Mucosa of rectum (tissue), 2 donors: ENCODE measurements at regions not wholly inside any gene's neighbourhood (a gene's known extent, or its start where the extent isn't known, plus 50 kb on each side); places are given as distances from the start of the nearest gene placed in this dataset.

Experiments used
- H3K27ac ChIP-seq, 2 donors: one replicate each; pipeline ENCODE4 v1.7.0; 2013; ENCODE audit warnings: inconsistent platforms in 2 of 2, low read depth in 2 of 2, low read length in 2 of 2
- H3K27me3 ChIP-seq, 2 donors: one replicate each; pipeline ENCODE4 v1.7.0; 2013; ENCODE audit warnings: low read length in 2 of 2; ENCODE audit not compliant: control insufficient read depth in 2 of 2, insufficient read depth in 2 of 2
- H3K36me3 ChIP-seq, 2 donors: one replicate each; pipeline ENCODE4 v1.7.0; 2013; ENCODE audit warnings: low read length in 2 of 2; ENCODE audit not compliant: control insufficient read depth in 2 of 2, insufficient read depth in 2 of 2
- H3K4me1 ChIP-seq, 2 donors: one replicate each; pipeline ENCODE4 v1.7.0; 2013; ENCODE audit warnings: low read length in 2 of 2, mild to moderate bottlenecking in 1 of 2; ENCODE audit not compliant: control insufficient read depth in 2 of 2, insufficient read depth in 2 of 2
- H3K4me3 ChIP-seq, 2 donors: one replicate each; pipeline ENCODE4 v1.7.0; 2013; ENCODE audit warnings: low read length in 2 of 2
- H3K9ac ChIP-seq, 2 donors: one replicate each; pipeline ENCODE4 v1.7.0; 2013; ENCODE audit warnings: low read length in 2 of 2, low read depth in 1 of 2, mild to moderate bottlenecking in 1 of 2
- H3K9me3 ChIP-seq, 2 donors: one replicate each; pipeline ENCODE4 v1.7.0; 2013; ENCODE audit warnings: low read length in 2 of 2; ENCODE audit not compliant: control insufficient read depth in 2 of 2
- donor health status: healthy.
- donor health status: Normal muscosa, but diverticular disease.

DNA sequence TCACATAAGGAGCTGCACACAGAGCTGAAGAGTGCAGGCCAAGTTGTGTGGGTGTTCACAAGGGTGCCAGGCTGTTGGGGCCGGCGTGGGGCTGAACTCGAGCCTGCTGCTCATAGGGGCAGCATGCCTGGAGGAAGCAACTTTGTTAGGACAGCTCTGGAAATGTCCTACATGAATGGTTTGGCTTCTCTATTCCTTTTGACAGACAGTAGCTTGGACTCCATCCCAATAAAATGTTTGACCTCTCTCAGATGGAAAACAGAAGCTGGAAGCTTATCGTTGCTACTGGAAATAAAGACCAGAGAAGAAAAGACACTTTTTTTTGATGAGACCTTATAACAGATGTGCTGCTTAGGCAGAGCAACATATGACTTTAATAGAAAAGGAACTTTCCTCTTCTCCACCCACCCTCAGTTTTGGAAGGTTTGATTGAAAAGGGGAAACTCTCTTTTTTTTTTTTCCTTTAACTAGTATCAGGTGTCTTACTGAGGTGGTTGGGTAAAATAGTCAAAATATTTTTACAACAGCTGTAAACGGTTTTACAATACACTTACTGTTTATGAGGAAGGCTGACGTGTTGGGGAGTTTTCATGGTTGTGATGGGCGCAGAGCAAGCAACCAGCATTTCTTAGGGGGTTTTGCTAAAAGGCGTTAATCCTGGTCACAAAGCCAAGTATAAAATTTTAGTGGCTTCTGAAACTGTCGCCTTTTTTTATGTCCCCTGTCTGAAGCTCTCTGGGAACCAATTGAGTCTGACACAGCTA, 80.7 kb upstream of the EEF1E1 start:
- Histone ChIP-seq H3K9me3 (no peaks in the 10 kb centered on the region), H3K27me3 (peaks cover 0 to 6% of the 10 kb centered on the region in 2 donors), H3K9ac (no peak overlapping the region), H3K4me3 (no peak overlapping the region), H3K4me1 (peaks cover 0 to 3% of the 10 kb centered on the region in 2 donors), H3K36me3 (no peaks in the 10 kb centered on the region), H3K27ac (no peak overlapping the region)

DNA sequence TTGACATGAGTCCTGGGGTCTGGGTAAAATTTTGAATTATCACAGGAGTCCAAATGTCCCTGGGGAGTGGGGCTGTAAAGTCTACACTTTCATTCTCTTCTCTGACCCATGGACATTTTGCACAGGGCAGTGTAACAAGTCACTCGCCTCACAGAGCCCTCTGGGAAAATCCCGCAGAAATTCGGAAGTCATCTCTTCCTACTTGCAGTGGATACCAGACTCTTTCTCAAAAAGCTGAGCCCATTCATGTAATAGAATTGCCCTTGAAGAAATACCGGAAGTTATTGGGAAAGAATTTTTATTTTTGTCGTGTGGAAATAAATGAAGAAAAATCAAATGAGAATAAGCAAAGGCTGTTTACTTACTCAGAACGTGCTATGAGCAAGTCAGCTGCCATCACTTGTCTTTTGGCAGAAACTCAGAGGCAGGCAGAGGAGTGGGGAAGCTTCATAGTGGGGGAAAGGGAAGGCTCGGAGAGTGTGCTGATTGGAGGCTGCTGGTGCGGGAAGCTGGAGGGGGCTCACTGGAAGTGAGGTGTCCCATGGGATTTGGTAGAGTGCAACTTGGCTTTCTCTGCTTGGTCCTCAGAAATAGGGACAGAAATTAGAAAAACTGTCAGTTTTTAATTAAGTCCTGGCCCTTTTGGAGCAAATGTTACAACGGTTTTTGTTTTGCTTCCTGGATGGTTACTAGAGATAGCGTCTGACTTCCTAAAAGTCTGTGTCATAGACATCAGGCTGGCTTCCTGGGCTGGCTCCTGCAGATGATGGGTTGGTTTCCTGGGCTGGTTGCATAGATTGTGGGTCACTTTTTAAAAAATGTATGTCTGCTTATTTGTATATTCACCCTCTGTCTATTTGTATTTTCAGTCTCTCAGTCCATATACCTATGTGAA, 79.8 kb upstream of the EEF1E1 start:
- Histone ChIP-seq H3K4me3 (no peak overlapping the region), H3K4me1 (peaks cover 0 to 3% of the 10 kb centered on the region in 2 donors), H3K27me3 (peaks cover 0 to 6% of the 10 kb centered on the region in 2 donors), H3K36me3 (no peaks in the 10 kb centered on the region), H3K9ac (no peak overlapping the region), H3K9me3 (no peaks in the 10 kb centered on the region), H3K27ac (no peak overlapping the region)

DNA sequence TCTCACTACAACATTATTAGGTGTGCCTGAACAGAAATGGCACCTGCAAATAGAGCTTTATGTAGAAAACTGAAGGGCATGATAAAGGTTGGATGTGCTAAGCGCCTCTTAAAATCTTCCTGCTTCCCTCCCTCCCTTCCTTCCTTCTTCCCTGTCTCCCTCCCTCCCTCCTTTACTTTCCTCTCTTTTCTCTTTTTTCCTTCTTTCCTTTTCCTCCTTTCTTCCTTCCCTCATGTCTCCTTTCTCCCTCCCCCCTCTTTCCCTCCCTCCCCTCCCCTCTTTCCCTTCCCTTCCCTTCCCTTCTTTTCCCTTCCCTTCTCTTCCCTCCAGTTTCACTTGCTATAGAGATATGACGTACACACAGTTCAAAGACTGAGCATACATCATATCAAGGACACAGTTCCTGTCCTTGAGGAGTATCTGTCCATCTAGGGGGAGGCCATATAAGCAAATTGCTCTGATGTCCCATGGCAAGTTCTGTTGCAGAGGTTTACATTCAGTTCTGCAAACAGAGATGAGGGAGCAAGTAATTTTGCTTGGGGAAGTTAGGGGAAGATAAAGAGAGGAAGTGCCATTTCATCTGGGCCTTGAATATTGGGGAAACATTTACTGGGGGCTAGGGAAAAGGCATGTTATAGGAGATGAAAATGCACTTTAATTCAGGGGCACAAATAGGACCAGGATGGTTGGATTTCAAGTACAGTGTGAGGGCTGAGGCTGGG, 79.0 kb upstream of the EEF1E1 start:
- Histone ChIP-seq H3K9ac (no peak overlapping the region), H3K4me3 (no peak overlapping the region), H3K36me3 (no peaks in the 10 kb centered on the region), H3K27ac (no peak overlapping the region), H3K9me3 (no peaks in the 10 kb centered on the region), H3K27me3 (peaks cover 0 to 6% of the 10 kb centered on the region in 2 donors), H3K4me1 (peaks cover 0 to 3% of the 10 kb centered on the region in 2 donors)

DNA sequence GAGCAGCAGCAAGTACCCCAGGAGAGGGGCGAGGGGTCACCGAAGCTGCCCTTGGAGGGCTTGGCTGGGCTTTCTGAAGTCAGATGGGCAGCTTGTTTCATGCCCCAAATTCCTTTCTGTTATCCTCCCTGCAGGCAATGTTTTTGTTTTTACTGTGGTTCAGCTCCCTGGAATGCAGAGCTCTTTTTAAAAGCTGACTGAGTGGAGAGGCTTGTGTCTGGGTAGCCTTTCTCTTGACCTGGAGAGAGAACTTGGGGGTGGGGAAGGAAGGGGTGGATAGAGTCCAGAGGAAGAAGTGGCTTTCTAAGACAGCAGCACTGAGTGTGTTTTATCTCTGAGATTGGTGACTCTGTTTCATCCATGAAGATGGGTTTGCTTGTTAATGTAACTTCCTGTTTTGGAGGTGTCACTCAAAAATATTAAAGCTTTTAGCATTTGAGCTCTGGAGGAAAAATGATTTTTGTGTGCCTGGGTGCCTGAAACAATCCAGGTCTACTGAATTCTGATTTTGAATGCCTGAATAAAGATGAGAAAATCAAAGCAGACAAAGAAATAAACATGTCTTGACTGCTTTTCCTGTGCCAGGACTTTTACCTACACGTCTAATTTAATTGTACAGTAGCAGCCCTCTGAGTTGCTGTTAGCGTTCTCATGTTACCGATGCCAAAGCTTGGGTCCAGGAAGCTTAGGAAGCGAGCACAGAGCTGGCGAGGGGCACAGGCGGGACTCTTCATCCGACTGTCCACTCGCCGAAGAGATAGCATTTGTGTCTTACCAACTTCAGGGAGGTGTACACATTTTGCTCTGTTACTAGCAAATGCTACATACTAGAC, 78.2 kb upstream of the EEF1E1 start:
- Histone ChIP-seq H3K36me3 (no peaks in the 10 kb centered on the region), H3K4me3 (no peak overlapping the region), H3K27me3 (peaks cover 0 to 6% of the 10 kb centered on the region in 2 donors), H3K4me1 (peaks cover 0 to 3% of the 10 kb centered on the region in 2 donors), H3K27ac (no peak overlapping the region), H3K9ac (no peak overlapping the region), H3K9me3 (no peaks in the 10 kb centered on the region)

DNA sequence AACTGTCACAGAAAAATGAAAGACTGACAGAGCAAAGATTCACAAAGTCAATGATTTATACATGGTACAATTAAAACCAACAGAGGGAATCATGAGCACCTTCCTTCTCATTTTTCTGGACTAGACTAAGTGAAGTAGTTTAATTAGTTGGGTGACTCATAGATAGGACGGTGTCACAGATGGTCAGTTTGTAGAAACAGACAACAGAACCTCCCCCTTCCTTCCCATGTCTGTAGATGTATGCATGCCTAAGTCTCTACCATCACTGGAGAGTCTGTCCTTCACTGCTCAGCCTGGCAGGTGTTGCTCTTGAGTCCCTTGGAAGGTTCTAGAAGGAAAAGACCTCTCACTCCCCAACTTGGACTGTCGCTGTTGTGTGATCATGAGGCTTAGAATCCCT, 75.4 kb upstream of the EEF1E1 start:
- no peak overlapping the region for H3K9ac ChIP-seq
- no peak overlapping the region for H3K27ac ChIP-seq
- peaks cover 0 to 6% of the 10 kb centered on the region in 2 donors for H3K27me3 ChIP-seq
- no peaks in the 10 kb centered on the region for H3K4me1 ChIP-seq
- no peak overlapping the region for H3K4me3 ChIP-seq
- no peaks in the 10 kb centered on the region for H3K9me3 ChIP-seq
- no peaks in the 10 kb centered on the region for H3K36me3 ChIP-seq

DNA sequence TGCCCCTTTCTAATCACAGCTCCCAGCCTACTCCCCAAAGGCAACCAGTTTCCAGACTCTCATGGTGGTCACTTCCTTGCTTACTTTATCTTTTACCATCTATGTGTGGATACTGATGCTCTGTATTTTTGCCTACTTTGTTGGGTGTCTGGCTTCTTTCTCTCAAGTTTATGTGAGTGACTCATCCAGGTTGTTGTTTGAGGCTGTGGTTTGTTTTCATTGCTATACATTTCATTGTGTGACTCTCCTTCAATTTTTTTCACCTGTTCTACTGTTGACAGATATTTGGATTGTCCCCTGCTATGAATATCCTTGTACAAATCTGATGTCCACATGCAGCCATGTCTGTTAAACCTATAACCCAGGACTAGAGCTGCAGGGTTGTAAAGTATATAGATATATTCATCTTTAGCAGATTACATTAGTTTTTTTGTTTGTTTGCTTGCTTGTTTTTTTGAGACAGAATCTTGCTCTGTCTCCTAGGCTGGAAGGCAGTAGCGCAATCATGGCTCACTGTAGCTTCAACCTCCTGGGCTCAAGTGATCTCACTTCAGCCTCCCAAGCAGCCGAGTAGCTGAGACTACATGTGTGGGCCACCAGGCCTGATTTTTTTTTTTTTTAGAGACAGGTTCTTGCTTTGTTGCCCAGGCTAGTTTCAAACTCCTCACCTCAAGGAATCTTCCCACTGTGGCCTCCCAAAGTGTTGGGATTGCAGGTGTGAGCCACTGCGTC, 72.9 kb upstream of the EEF1E1 start:
- Histone ChIP-seq H3K4me1 (no peaks in the 10 kb centered on the region), H3K9ac (no peak overlapping the region), H3K27me3 (peaks cover 0 to 6% of the 10 kb centered on the region in 2 donors), H3K36me3 (no peaks in the 10 kb centered on the region), H3K27ac (no peak overlapping the region), H3K4me3 (no peak overlapping the region), H3K9me3 (no peaks in the 10 kb centered on the region)

DNA sequence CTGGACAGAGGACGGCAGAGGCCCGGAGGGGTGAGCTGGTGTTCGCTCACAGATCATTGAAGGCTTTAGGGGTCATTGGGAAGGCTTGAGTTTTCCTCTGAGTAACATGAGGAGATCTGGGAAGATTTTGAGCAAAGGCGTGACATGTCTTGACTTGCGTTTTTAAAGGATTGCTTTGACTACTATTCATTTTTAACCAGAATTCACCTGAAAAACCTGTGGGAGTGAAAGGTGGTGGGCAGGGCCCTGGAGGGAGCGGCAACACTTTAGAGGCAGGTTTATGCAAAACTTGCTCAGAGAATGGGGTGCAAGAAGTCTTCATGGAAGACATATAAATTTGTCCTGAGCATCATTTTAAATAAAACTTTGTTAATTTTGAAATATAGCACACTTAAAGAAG, 72.2 kb upstream of the EEF1E1 start:
- Histone ChIP-seq H3K9me3 (no peaks in the 10 kb centered on the region), H3K9ac (no peak overlapping the region), H3K36me3 (no peaks in the 10 kb centered on the region), H3K4me3 (no peak overlapping the region), H3K27me3 (peaks cover 0 to 3% of the 10 kb centered on the region in 2 donors), H3K4me1 (no peaks in the 10 kb centered on the region), H3K27ac (no peak overlapping the region)

DNA sequence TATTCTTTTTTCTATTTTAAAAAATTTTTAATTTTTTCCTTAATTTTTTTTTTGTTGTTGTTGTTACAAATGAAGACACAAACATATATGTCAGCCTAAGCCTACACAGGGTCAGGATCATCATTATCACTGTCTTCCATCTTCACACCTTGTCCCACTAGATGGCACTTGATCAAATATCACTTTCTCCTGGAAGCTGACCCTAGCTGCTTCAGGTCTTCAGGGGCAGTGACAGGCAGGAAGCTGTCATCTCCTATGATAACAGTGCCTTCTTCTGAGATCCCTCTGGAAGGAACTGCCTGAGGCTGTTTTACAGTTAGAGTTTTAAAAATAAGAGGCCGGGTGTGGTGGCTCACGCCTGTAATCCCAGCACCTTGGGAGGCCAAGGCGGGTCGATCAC, 70.2 kb upstream of the EEF1E1 start:
- H3K9ac ChIP-seq, result no peak overlapping the region
- H3K9me3 ChIP-seq, result no peaks in the 10 kb centered on the region
- H3K27me3 ChIP-seq, result no peaks in the 10 kb centered on the region
- H3K4me1 ChIP-seq, result no peaks in the 10 kb centered on the region
- H3K27ac ChIP-seq, result no peak overlapping the region
- no peaks in the 10 kb centered on the region for H3K36me3 ChIP-seq
- no peak overlapping the region for H3K4me3 ChIP-seq

DNA sequence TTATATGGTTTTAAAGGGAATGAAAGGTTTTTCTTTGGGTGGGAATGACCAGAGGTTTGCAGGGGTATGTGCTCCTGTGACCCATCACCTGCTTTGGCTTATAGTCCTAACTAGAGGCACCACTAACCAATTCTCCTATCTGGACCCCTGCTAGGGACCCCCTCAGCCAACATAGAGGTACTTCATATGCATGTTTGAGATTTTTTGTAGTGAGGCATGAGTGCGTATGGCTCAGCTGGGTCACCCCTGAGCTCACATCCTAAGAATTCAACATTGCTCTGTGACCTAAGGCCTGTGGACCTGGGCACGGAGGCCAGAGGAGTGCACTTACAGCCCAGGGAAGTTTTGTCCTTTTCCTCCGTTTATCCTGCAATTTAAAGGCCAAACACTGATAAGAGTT, 68.4 kb upstream of the EEF1E1 start:
- H3K27ac ChIP-seq, result no peak overlapping the region
- H3K9ac ChIP-seq, result no peak overlapping the region
- no peaks in the 10 kb centered on the region for H3K4me1 ChIP-seq
- H3K27me3 ChIP-seq, result no peaks in the 10 kb centered on the region
- no peak overlapping the region for H3K4me3 ChIP-seq
- no peaks in the 10 kb centered on the region for H3K9me3 ChIP-seq
- H3K36me3 ChIP-seq, result no peaks in the 10 kb centered on the region
